Fibroblast of lung (primary cell): ENCODE measurements at regions not wholly inside any gene's neighbourhood (a gene's known extent, or its start where the extent isn't known, plus 50 kb on each side); places are given as distances from the start of the nearest gene placed in this dataset.
"Not testable (repeated sequence)": the region's sequence is repeated elsewhere in the genome, so short reads cannot be mapped to it uniquely, and the experiment has no call there.

Experiments
- DNase-seq, 2 donors: peaks; one replicate each; pipeline versions ENCODE4 v3.0.0 to v3.0.0-alpha.2; 2010; ENCODE audit warnings: low read depth in 2 of 2
- H2AFZ ChIP-seq: 2 replicates; pipeline ENCODE4 v1.5.1; 2012; ENCODE audit warnings: low read length, control low read depth, inconsistent platforms
- H3K27ac ChIP-seq: 2 replicates; pipeline ENCODE4 v1.5.1; 2011; ENCODE audit warnings: low read length, control low read depth; ENCODE audit not compliant: insufficient read depth
- H3K27me3 ChIP-seq: 2 replicates; pipeline ENCODE4 v1.5.1; 2011; ENCODE audit warnings: mild to moderate bottlenecking, low read length; ENCODE audit not compliant: control insufficient read depth, insufficient read depth
- H3K36me3 ChIP-seq: 2 replicates; pipeline ENCODE4 v1.5.1; 2011; ENCODE audit warnings: low read length; ENCODE audit not compliant: control insufficient read depth, insufficient read depth
- H3K4me1 ChIP-seq: 2 replicates; pipeline ENCODE4 v1.5.1; 2011; ENCODE audit warnings: low read length; ENCODE audit not compliant: control insufficient read depth, insufficient read depth; ENCODE audit errors: extremely low read depth
- H3K4me2 ChIP-seq: 2 replicates; pipeline ENCODE4 v1.5.1; 2011; ENCODE audit warnings: low read length, control low read depth; ENCODE audit not compliant: insufficient read depth; ENCODE audit errors: extremely low read depth
- H3K4me3 ChIP-seq, 4 experiments: fragments of 200-600 bp in 1 of 4; sonication (generic) in 1 of 4; replicated peaks in 1 of 4; 2 replicates each; pipeline ENCODE4 v1.5.1; 2011 to 2016; ENCODE audit warnings: low read length in 4 of 4, low read depth in 3 of 4, mild to moderate bottlenecking in 3 of 4, control low read depth in 2 of 4, inconsistent platforms in 1 of 4, mixed read lengths in 1 of 4; ENCODE audit not compliant: insufficient read depth in 1 of 4; ENCODE audit errors: control extremely low read depth in 1 of 4
- H3K79me2 ChIP-seq: 2 replicates; pipeline ENCODE4 v1.5.1; 2012; ENCODE audit warnings: mild to moderate bottlenecking, low read length, inconsistent platforms; ENCODE audit not compliant: control insufficient read depth, insufficient read depth
- H3K9ac ChIP-seq: 2 replicates; pipeline ENCODE4 v1.5.1; 2011; ENCODE audit warnings: mild to moderate bottlenecking, low read length, control low read depth; ENCODE audit not compliant: insufficient read depth
- H3K9me3 ChIP-seq: 2 replicates; pipeline ENCODE4 v1.5.1; 2012; ENCODE audit warnings: low read depth, low read length; ENCODE audit not compliant: control insufficient read depth, insufficient read depth
- H4K20me1 ChIP-seq: 2 replicates; pipeline ENCODE4 v1.5.1; 2011; ENCODE audit warnings: low read length; ENCODE audit not compliant: control insufficient read depth, insufficient read depth; ENCODE audit errors: extremely low read depth
- EZH2 ChIP-seq: IDR thresholded peaks from 2 replicates; pipeline ENCODE4 v1.5.1; 2012; ENCODE audit warnings: low read length, control low read depth, mild to moderate bottlenecking; ENCODE audit errors: missing control alignments
- TF ChIP-seq, protein P1 (sequence below), 2 donors: IDR thresholded peaks in 1 of 2; conservative IDR thresholded peaks in 1 of 2; 1 replicate in 1 of 2; 2 replicates in 1 of 2; pipeline ENCODE4 v1.5.1; 2011 to 2012; ENCODE audit warnings: low read length in 2 of 2, control low read depth in 1 of 2, inconsistent platforms in 1 of 2, low read depth in 1 of 2, mild to moderate bottlenecking in 1 of 2

DNA sequence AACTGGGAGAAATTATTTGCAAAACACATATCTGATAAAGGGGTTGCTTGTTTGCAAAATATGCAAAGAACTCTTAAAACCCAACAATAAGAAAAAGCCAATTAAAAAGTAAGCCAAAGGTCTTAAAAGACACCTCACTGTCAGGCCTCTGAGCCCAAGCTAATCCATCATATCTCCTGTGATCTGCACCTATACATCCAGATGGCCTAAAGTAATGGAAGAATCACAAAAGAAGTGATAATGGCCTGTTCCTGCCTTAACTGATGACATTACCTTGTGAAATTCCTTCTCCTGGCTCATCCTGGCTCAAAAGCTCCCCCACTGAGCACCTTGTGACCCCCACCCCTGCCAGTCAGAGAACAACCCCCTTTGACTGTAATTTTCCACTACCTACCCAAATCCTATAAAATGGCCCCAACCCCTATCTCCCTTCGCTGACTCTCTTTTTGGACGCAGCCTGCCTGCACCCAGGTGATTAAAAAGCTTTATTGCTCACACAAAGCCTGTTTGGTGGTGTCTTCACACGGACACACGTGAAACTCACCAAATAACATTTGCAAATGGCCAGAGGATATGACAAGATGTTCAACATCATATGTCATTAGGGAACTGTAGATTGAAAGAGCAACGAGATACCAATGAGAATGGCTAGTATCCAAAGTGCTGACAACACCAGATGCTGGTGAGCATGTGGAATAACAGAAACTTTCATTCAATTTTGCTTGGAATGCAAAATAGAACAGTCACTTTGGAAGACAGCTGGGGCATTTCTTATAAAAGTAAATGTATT, 565.0 kb upstream of the ADGRB3 start:
- Histone ChIP-seq H3K4me1 (no peaks in the 10 kb centered on the region), H3K27ac (no peak overlapping the region), H3K27me3 (no peaks in the 10 kb centered on the region), H4K20me1 (no peaks in the 10 kb centered on the region), H3K36me3 (no peaks in the 10 kb centered on the region), H3K9me3 (no peaks in the 10 kb centered on the region), H3K79me2 (no peaks in the 10 kb centered on the region), H2AFZ (no peak overlapping the region), H3K4me2 (no peak overlapping the region), H3K9ac (no peak overlapping the region), H3K4me3 (no peak overlapping the region)
- TF ChIP-seq, protein P1, sequence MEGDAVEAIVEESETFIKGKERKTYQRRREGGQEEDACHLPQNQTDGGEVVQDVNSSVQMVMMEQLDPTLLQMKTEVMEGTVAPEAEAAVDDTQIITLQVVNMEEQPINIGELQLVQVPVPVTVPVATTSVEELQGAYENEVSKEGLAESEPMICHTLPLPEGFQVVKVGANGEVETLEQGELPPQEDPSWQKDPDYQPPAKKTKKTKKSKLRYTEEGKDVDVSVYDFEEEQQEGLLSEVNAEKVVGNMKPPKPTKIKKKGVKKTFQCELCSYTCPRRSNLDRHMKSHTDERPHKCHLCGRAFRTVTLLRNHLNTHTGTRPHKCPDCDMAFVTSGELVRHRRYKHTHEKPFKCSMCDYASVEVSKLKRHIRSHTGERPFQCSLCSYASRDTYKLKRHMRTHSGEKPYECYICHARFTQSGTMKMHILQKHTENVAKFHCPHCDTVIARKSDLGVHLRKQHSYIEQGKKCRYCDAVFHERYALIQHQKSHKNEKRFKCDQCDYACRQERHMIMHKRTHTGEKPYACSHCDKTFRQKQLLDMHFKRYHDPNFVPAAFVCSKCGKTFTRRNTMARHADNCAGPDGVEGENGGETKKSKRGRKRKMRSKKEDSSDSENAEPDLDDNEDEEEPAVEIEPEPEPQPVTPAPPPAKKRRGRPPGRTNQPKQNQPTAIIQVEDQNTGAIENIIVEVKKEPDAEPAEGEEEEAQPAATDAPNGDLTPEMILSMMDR (conservative IDR thresholded peaks at IDR 0.05 in 1 of 2, IDR thresholded peaks at IDR 0.05 in 1 of 2; ENCODE audit: low read depth in 1 of 2, low read length in 2 of 2), result no peak
- TF ChIP-seq EZH2, result no peak
- peak in 1 of 2 donors; percentile 1 for DNase-seq

DNA sequence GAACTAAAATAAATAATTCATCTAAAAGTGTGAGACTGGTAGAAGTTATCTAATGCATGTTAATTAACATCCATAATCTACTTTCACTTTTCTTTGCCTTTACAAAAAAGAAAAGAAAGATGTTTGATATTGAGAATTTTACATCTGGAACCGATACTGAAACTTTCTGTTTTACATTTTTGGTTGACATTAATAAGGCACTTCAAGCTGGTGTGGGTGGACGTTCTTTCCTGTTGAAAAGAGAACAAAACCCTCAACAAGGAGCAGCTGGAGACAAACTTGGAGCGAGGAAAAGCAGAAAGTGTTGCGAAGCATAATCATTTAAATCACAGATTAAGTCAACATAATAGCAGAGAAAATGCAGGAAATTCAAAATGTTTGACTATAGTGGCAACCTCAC, 575.2 kb upstream of the ADGRB3 start:
- Histone ChIP-seq H3K9me3 (no peaks in the 10 kb centered on the region), H3K9ac (no peak overlapping the region), H3K4me2 (no peak overlapping the region), H3K27ac (no peak overlapping the region), H3K4me1 (no peaks in the 10 kb centered on the region), H3K36me3 (no peaks in the 10 kb centered on the region), H2AFZ (no peak overlapping the region), H3K4me3 (peak overlapping the region in 1 of 4 experiments; percentile 32), H4K20me1 (no peaks in the 10 kb centered on the region), H3K79me2 (no peaks in the 10 kb centered on the region), H3K27me3 (no peaks in the 10 kb centered on the region)
- DNase-seq, result peak; percentile 7 to 9
- TF ChIP-seq EZH2, result no peak
- TF ChIP-seq, protein P1 (conservative IDR thresholded peaks at IDR 0.05 in 1 of 2, IDR thresholded peaks at IDR 0.05 in 1 of 2; ENCODE audit: low read depth in 1 of 2, low read length in 2 of 2), result no peak

DNA sequence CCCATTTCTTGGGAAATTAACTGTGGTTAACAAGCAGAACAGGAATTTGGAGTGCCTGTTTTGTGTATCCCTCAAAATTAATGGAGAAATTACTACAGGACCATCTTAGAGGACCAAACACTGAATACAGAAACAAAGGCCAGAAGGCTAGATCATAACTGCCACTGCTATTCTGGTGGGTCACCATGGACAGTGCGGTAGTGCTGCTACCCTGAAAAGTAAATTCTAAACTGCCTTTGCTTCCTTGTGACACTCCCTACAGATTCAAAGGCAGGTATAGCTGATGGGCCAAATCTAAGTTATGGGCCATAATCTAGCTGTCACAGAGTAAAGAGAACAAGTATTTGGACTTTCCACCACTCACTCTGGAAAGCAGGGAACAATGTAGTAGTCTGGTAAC, 575.8 kb upstream of the ADGRB3 start:
- Histone ChIP-seq H3K79me2 (no peaks in the 10 kb centered on the region), H3K36me3 (no peaks in the 10 kb centered on the region), H3K27me3 (no peaks in the 10 kb centered on the region)

DNA sequence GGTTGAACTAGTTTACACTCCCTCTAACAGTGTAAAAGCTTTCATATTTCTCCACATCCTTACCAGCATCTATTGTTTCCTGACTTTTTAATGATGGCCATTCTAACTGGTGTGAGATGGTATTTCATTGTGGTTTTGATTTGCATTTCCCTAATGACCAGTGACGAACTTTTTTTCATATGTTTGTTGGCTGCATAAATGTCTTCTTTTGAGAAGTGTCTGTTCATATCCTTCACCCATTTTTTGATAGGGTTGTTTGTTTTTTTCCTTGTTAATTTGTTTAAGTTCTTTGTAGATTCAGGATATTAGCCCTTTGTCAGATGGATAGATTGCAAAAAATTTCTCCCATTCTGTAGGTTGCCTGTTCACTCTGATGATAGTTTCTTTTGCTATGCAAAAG, 578.5 kb upstream of the ADGRB3 start:
- H3K4me3 ChIP-seq, H3K27me3 ChIP-seq, H3K9ac ChIP-seq, H4K20me1 ChIP-seq, H3K36me3 ChIP-seq, H3K79me2 ChIP-seq, H3K4me1 ChIP-seq, H3K27ac ChIP-seq, DNase-seq, H2AFZ ChIP-seq, H3K4me2 ChIP-seq, H3K9me3 ChIP-seq: not testable (repeated sequence)

More for the DNA sequence above, 575.8 kb upstream of the ADGRB3 start:
- H3K9me3 ChIP-seq, result no peaks in the 10 kb centered on the region
- TF ChIP-seq, protein P1 (conservative IDR thresholded peaks at IDR 0.05 in 1 of 2, IDR thresholded peaks at IDR 0.05 in 1 of 2; ENCODE audit: low read depth in 1 of 2, low read length in 2 of 2), result no peak
- TF ChIP-seq EZH2, result no peak
- no peaks in the 10 kb centered on the region for H3K4me1 ChIP-seq
- no peak overlapping the region for H2AFZ ChIP-seq
- no peak overlapping the region for H3K27ac ChIP-seq
- H4K20me1 ChIP-seq, result no peaks in the 10 kb centered on the region
- H3K4me3 ChIP-seq, result no peak overlapping the region
- DNase-seq, result no peak
- H3K9ac ChIP-seq, result no peak overlapping the region
- H3K4me2 ChIP-seq, result no peak overlapping the region
